ENCODE measurements at regions not wholly inside any gene's neighbourhood (a gene's known extent, or its start where the extent isn't known, plus 50 kb on each side); places are given as distances from the start of the nearest gene placed in this dataset.

- Histone ChIP-seq H3K36me3 (no peaks in the 10 kb centered on the region), H3K27ac (no peak overlapping the region), H3K9me3 (no peaks in the 10 kb centered on the region), H3K27me3 (no peaks in the 10 kb centered on the region), H3K9ac (ENCODE audit: low read depth in 2 of 2, low read length in 2 of 2) (no peak overlapping the region), H3K4me1 (no peaks in the 10 kb centered on the region), H3K4me3 (no peak overlapping the region)
- DNase-seq: no peak
- intact Hi-C loops (cut with DNase I): no loop called here
- TF ChIP-seq, protein P1, sequence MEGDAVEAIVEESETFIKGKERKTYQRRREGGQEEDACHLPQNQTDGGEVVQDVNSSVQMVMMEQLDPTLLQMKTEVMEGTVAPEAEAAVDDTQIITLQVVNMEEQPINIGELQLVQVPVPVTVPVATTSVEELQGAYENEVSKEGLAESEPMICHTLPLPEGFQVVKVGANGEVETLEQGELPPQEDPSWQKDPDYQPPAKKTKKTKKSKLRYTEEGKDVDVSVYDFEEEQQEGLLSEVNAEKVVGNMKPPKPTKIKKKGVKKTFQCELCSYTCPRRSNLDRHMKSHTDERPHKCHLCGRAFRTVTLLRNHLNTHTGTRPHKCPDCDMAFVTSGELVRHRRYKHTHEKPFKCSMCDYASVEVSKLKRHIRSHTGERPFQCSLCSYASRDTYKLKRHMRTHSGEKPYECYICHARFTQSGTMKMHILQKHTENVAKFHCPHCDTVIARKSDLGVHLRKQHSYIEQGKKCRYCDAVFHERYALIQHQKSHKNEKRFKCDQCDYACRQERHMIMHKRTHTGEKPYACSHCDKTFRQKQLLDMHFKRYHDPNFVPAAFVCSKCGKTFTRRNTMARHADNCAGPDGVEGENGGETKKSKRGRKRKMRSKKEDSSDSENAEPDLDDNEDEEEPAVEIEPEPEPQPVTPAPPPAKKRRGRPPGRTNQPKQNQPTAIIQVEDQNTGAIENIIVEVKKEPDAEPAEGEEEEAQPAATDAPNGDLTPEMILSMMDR (IDR thresholded peaks at IDR 0.05): no peak
Observed at GRCh38 chr4:24102621-24103020, 212.8 kb upstream of the PPARGC1A start.

DNA sequence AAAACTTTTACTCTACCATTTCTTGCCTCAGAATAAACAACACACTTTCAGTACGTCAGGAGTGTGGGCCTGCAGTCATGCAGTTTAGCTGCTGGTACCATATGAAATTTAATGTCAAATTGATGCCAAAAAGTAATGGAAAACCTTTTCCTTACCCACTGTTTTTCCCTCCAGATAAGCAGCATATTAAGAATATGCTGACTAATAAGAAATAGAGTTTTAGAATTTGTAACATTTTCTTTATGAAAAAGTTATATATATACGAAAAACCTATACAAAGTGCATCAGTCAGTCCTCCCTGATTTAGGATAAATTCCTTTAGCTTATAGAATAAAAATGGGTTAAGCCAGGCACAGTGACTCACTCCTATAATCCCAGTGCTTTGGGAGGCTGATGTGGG, 206.8 kb upstream of the PPARGC1A start:
- Histone ChIP-seq H3K27me3 (no peaks in the 10 kb centered on the region), H3K36me3 (no peaks in the 10 kb centered on the region), H3K9me3 (no peaks in the 10 kb centered on the region), H3K9ac (ENCODE audit: low read depth in 2 of 2, low read length in 2 of 2) (no peak overlapping the region), H3K4me1 (no peaks in the 10 kb centered on the region), H3K4me3 (no peak overlapping the region), H3K27ac (no peak overlapping the region)
- intact Hi-C loops (cut with DNase I): no loop called here
- no peak for DNase-seq
- TF ChIP-seq, protein P1 (IDR thresholded peaks at IDR 0.05): no peak

DNA sequence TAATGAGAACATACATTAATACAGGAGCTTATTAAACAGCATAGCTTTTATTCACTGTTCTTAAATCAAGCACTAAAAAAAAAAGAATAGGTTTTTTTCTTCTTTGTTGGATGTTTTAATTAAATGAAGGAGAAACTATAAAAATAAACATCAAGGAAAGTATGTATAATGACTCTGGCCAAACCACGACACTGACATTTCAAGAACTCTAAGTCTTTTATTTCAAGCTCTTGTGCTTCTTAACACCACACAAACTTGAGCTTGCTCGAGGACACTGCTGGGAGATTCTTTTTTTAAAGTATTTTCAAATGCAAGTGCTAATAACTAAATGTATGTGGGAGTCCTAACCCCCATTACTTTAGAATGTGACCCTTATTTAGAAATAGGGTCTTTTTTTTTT, 204.9 kb upstream of the PPARGC1A start:
- Histone ChIP-seq H3K27me3 (no peaks in the 10 kb centered on the region), H3K36me3 (no peaks in the 10 kb centered on the region), H3K27ac (no peak overlapping the region), H3K4me1 (no peaks in the 10 kb centered on the region), H3K9ac (ENCODE audit: low read depth in 2 of 2, low read length in 2 of 2) (no peak overlapping the region), H3K4me3 (no peak overlapping the region), H3K9me3 (no peaks in the 10 kb centered on the region)
- TF ChIP-seq, protein P1 (IDR thresholded peaks at IDR 0.05): no peak
- DNase-seq: no peak
- intact Hi-C loops (cut with DNase I): no loop called here

DNA sequence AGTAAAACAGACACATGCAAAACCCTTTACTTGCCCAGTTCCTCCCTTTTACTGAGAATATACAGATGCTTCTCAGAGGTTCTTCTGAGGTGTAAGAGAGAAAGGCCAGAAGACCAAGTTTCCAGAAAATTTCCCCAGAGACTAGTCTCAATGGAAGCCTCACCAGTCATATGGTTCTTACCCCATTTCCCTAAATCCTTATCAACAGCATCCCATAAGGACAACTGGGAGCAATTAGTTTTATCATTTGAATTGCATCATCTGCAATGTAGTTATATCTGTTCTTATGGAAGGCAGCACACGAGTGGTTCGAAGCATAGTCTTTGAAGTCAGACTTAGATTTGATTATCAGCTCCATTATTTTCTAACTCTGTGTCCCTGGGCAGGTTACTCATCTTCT, 203.6 kb upstream of the PPARGC1A start:
- intact Hi-C loops (cut with DNase I): no loop called here
- Histone ChIP-seq H3K9me3 (no peaks in the 10 kb centered on the region), H3K4me1 (no peaks in the 10 kb centered on the region), H3K4me3 (no peak overlapping the region), H3K9ac (ENCODE audit: low read depth in 2 of 2, low read length in 2 of 2) (no peak overlapping the region), H3K27ac (no peak overlapping the region), H3K36me3 (no peaks in the 10 kb centered on the region), H3K27me3 (no peaks in the 10 kb centered on the region)
- TF ChIP-seq, protein P1 (IDR thresholded peaks at IDR 0.05): no peak
- DNase-seq: no peak

DNA sequence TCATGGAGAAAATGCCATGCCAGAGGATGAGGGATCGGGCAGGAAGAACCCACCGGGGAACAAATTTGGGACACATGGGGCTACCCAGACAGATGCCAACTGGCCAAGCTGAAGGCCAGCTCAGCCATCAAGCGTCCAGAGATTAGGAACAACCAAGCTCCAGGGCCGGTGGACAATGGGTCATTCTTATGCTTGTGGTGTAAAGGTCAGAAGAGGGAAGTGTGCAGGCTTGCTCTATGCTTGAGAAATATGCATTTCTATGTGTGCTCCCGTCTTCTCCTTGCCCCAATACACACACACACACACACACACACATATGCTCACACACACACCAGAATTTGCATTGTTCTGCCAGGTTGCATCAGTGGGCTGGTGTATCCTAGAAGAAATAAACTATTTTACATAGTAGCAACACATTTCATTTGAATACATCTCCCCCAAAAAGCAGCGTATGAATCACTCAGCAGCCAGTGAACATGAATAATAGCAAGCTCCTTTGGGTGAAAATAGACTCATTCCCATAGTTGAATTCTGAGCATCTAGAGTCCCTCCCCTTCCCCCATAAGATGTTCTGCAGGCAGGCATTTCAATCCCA, 201.9 kb upstream of the PPARGC1A start:
- no peaks in the 10 kb centered on the region for H3K27me3 ChIP-seq
- intact Hi-C loops (cut with DNase I): no loop called here
- no peak overlapping the region for H3K4me3 ChIP-seq
- TF ChIP-seq, protein P1 (IDR thresholded peaks at IDR 0.05): no peak
- no peaks in the 10 kb centered on the region for H3K36me3 ChIP-seq
- H3K9me3 ChIP-seq: no peaks in the 10 kb centered on the region
- DNase-seq: no peak
- no peak overlapping the region for H3K9ac ChIP-seq (ENCODE audit: low read depth in 2 of 2, low read length in 2 of 2)
- H3K27ac ChIP-seq: no peak overlapping the region
- H3K4me1 ChIP-seq: no peaks in the 10 kb centered on the region

Measured in colonic mucosa (tissue), 4 donors.